Neuron (in vitro differentiated cells): ENCODE measurements at regions not wholly inside any gene's neighbourhood (a gene's known extent, or its start where the extent isn't known, plus 50 kb on each side); places are given as distances from the start of the nearest gene placed in this dataset.

ENCODE experiments used
- H2AFZ ChIP-seq: one replicate; pipeline ENCODE4 v1.6.1; 2013; ENCODE audit warnings: low read depth, mild to moderate bottlenecking, inconsistent platforms, low read length, moderate library complexity
- H3K27me3 ChIP-seq: one replicate; pipeline ENCODE4 v1.6.1; 2013; ENCODE audit warnings: low read length; ENCODE audit not compliant: insufficient read depth
- H3K36me3 ChIP-seq: one replicate; pipeline ENCODE4 v1.6.1; 2013; ENCODE audit warnings: low read length; ENCODE audit not compliant: insufficient read depth
- H3K4me1 ChIP-seq: one replicate; pipeline ENCODE4 v1.6.1; 2013; ENCODE audit warnings: low read length; ENCODE audit not compliant: insufficient read depth
- H3K4me3 ChIP-seq: 2 replicates; pipeline ENCODE4 v1.5.1; 2013; ENCODE audit warnings: mild to moderate bottlenecking, low read length, moderate library complexity
- H3K9me3 ChIP-seq: one replicate; pipeline ENCODE4 v1.6.1; 2013; ENCODE audit warnings: low read length

GRCh38 chr7:80563561-80564327 is 51.9 kb upstream of the GNAT3 start:
- no peak overlapping the region for H3K4me3 ChIP-seq
- H3K9me3 ChIP-seq, result peaks cover 2% of the 10 kb centered on the region
- no peak overlapping the region for H2AFZ ChIP-seq
- H3K4me1 ChIP-seq, result peaks cover 8% of the 10 kb centered on the region
- H3K27me3 ChIP-seq, result no peaks in the 10 kb centered on the region
- no peaks in the 10 kb centered on the region for H3K36me3 ChIP-seq

- Histone ChIP-seq H3K4me3 (no peak overlapping the region), H3K9me3 (peaks cover 2% of the 10 kb centered on the region), H3K4me1 (peaks cover 8% of the 10 kb centered on the region)
These were observed 53.7 kb upstream of the GNAT3 start for GRCh38 chr7:80565554-80565953.

GRCh38 chr7:80581486-80582260 is 56.8 kb upstream of the CD36 start:
- Histone ChIP-seq H2AFZ (no peak overlapping the region), H3K9me3 (no peaks in the 10 kb centered on the region), H3K4me3 (no peak overlapping the region), H3K27me3 (no peaks in the 10 kb centered on the region), H3K36me3 (no peaks in the 10 kb centered on the region), H3K4me1 (no peaks in the 10 kb centered on the region)

More at GRCh38 chr7:80565554-80565953, 53.7 kb upstream of the GNAT3 start:
- Histone ChIP-seq H3K27me3 (no peaks in the 10 kb centered on the region), H2AFZ (peak overlapping the region; percentile 3), H3K36me3 (no peaks in the 10 kb centered on the region)

GRCh38 chr7:80583901-80584300 is 54.5 kb upstream of the CD36 start:
- Histone ChIP-seq H3K4me1 (no peaks in the 10 kb centered on the region), H2AFZ (no peak overlapping the region), H3K27me3 (no peaks in the 10 kb centered on the region), H3K36me3 (no peaks in the 10 kb centered on the region), H3K9me3 (no peaks in the 10 kb centered on the region), H3K4me3 (no peak overlapping the region)

- no peak overlapping the region for H3K4me3 ChIP-seq
- no peaks in the 10 kb centered on the region for H3K36me3 ChIP-seq
- no peak overlapping the region for H2AFZ ChIP-seq
- no peaks in the 10 kb centered on the region for H3K27me3 ChIP-seq
- H3K9me3 ChIP-seq, result no peaks in the 10 kb centered on the region
- no peaks in the 10 kb centered on the region for H3K4me1 ChIP-seq
These were observed 53.7 kb upstream of the CD36 start for GRCh38 chr7:80584778-80585177.

DNA sequence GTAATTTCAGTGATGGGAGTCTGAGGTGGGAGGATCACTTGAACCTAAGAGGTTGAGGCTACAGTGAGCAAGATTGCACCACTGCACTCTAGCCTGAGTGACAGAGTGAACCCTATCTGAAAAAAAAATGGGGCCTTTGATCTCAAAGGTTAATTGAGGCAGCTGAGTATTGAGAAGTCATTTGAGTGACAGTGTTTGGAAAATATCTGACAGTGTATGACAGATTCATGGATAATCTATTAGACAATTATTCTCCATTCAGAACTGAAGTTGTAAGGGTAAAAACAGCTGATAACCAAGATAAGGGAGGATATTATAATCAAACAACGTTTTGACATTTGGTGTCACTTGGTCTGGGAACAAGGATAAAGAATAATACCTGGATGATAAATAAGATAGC is 50.9 kb upstream of the CD36 start:
- Histone ChIP-seq H2AFZ (no peak overlapping the region), H3K9me3 (no peaks in the 10 kb centered on the region), H3K4me1 (no peaks in the 10 kb centered on the region), H3K27me3 (no peaks in the 10 kb centered on the region), H3K4me3 (no peak overlapping the region), H3K36me3 (no peaks in the 10 kb centered on the region)

GRCh38 chr7:80588591-80588990 is 49.9 kb upstream of the CD36 start:
- Histone ChIP-seq H3K4me3 (no peak overlapping the region), H3K36me3 (no peaks in the 10 kb centered on the region), H3K4me1 (no peaks in the 10 kb centered on the region), H3K27me3 (no peaks in the 10 kb centered on the region), H3K9me3 (no peaks in the 10 kb centered on the region), H2AFZ (no peak overlapping the region)
